WTC11 (cell line): ENCODE measurements at regions not wholly inside any gene's neighbourhood (a gene's known extent, or its start where the extent isn't known, plus 50 kb on each side); places are given as distances from the start of the nearest gene placed in this dataset.

Source experiments
- ATAC-seq: fragments of 200-7000 bp; cut with Tn5 transposase; 2 replicates; pipeline ENCODE4 v1.10.0; 2021; ENCODE audit warnings: mild to moderate bottlenecking, moderate library complexity
- CTCF ChIA-PET: fragments of 300-600 bp; sonication (Branson Sonifier 250); formaldehyde crosslinking; loops from one replicate; lab custom pipeline; 2021; ENCODE audit warnings: antibody characterized with exemption; lab: Charles Lee
- POLR2A ChIA-PET: fragments of 350-600 bp; sonication (Branson Sonifier 250); formaldehyde crosslinking; loops from one replicate; lab custom pipeline; 2021; ENCODE audit warnings: antibody characterized with exemption; lab: Charles Lee
- DNase-seq: peaks from one replicate; pipeline ENCODE4 v3.0.0; 2021; ENCODE audit warnings: low spot score
- H3K27ac Mint-ChIP-seq: 2 replicates; pipeline ENCODE4 v1.8.0; 2021; ENCODE audit warnings: mixed read lengths
- H3K27me3 Mint-ChIP-seq: 2 replicates; pipeline ENCODE4 v1.8.0; 2021; ENCODE audit warnings: low read depth, mild to moderate bottlenecking, moderate library complexity, mixed read lengths
- H3K36me3 Mint-ChIP-seq: 2 replicates; pipeline ENCODE4 v1.8.0; 2021; ENCODE audit warnings: mixed read lengths
- H3K4me1 Mint-ChIP-seq: 2 replicates; pipeline ENCODE4 v1.8.0; 2022; ENCODE audit warnings: mixed read lengths
- H3K4me3 Mint-ChIP-seq: 2 replicates; pipeline ENCODE4 v1.8.0; 2021; ENCODE audit warnings: mild to moderate bottlenecking, moderate library complexity, mixed read lengths
- H3K9me3 Mint-ChIP-seq: 2 replicates; pipeline ENCODE4 v1.8.0; 2021; ENCODE audit warnings: mixed read lengths
- ATF1 ChIP-seq: sonication (generic); formaldehyde crosslinking; IDR thresholded peaks from 2 replicates; pipeline ENCODE4 v1.8.1; 2023; ENCODE audit warnings: mild to moderate bottlenecking, moderate library complexity, missing genetic modification reagents
- ATF6 ChIP-seq: sonication (generic); formaldehyde crosslinking; IDR thresholded peaks from 2 replicates; pipeline ENCODE4 v1.8.1; 2023; ENCODE audit warnings: mild to moderate bottlenecking, missing genetic modification reagents
- FOXP4 ChIP-seq: sonication (generic); formaldehyde crosslinking; IDR thresholded peaks from 2 replicates; pipeline ENCODE4 v1.8.0; 2022; ENCODE audit warnings: mild to moderate bottlenecking, missing genetic modification reagents
- HMGA2 ChIP-seq: fragments of 250-450 bp; sonication (Bioruptor Pico); IDR thresholded peaks from 2 replicates; pipeline ENCODE4 v1.4.0; 2021; ENCODE audit warnings: mild to moderate bottlenecking, moderate library complexity
- HMGXB4 ChIP-seq: sonication (generic); formaldehyde crosslinking; IDR thresholded peaks from 2 replicates; pipeline ENCODE4 v1.8.1; 2023; ENCODE audit warnings: mild to moderate bottlenecking, moderate library complexity, missing genetic modification reagents
- MYBL2 ChIP-seq: sonication (generic); formaldehyde crosslinking; IDR thresholded peaks from 2 replicates; pipeline ENCODE4 v1.8.1; 2023; ENCODE audit warnings: mild to moderate bottlenecking, moderate library complexity, missing genetic modification reagents
- NR1H2 ChIP-seq: sonication (generic); formaldehyde crosslinking; IDR thresholded peaks from 2 replicates; pipeline ENCODE4 v1.9.0; 2021; ENCODE audit warnings: mild to moderate bottlenecking, moderate library complexity, missing genetic modification reagents
- RELA ChIP-seq: sonication (generic); formaldehyde crosslinking; IDR thresholded peaks from 2 replicates; pipeline ENCODE4 v1.8.1; 2022; ENCODE audit warnings: missing genetic modification reagents, mild to moderate bottlenecking, borderline replicate concordance
- SOX15 ChIP-seq: fragments of 250-450 bp; sonication (Bioruptor Pico); IDR thresholded peaks from 2 replicates; pipeline ENCODE4 v1.9.0; 2021; ENCODE audit warnings: mild to moderate bottlenecking
- USF1 ChIP-seq: sonication (generic); formaldehyde crosslinking; IDR thresholded peaks from 2 replicates; pipeline ENCODE4 v1.8.0; 2022; ENCODE audit warnings: mild to moderate bottlenecking, missing genetic modification reagents
- ZNF423 ChIP-seq: fragments of 250-450 bp; sonication (Bioruptor Pico); IDR thresholded peaks from 2 replicates; pipeline ENCODE4 v2.1.2; 2022; ENCODE audit warnings: mild to moderate bottlenecking, moderate library complexity
- TF ChIP-seq, protein P1 (sequence below): sonication (generic); formaldehyde crosslinking; IDR thresholded peaks from 2 replicates; pipeline ENCODE4 v1.8.1; 2022; ENCODE audit warnings: low read depth, missing genetic modification reagents, borderline replicate concordance
- TF ChIP-seq, protein P2 (sequence below): sonication (generic); formaldehyde crosslinking; IDR thresholded peaks from 2 replicates; pipeline ENCODE4 v1.8.1; 2022; ENCODE audit warnings: low read depth, mild to moderate bottlenecking, moderate library complexity, missing genetic modification reagents, borderline replicate concordance
- TF ChIP-seq, protein P3 (sequence below): sonication (generic); formaldehyde crosslinking; IDR thresholded peaks from 2 replicates; pipeline ENCODE4 v1.8.1; 2023; ENCODE audit warnings: mild to moderate bottlenecking, missing genetic modification reagents, moderate library complexity
- TF ChIP-seq, protein P4 (sequence below): sonication (generic); formaldehyde crosslinking; IDR thresholded peaks from 2 replicates; pipeline ENCODE4 v1.8.0; 2022; ENCODE audit warnings: missing genetic modification reagents

DNA sequence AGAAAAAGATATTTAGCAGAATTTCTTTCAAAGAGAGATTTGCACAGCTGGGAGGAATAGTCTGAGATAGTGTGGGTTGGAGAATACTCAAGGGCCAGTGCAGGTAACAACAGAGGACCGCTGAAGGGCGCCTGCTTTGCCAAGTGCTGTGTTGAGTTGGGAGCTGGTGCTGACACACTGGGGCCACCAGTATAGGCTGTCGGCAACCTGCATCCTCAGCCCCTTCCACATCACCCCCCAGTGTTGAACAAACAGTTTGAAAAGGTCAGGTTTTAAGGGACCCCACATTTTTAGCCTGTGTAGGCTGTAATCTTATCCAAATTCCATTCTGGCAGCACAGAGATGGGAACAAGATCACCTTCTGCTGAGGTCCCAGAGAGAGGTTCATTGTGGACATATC lies 96.6 kb downstream of the ABHD5 start:
- Mint-ChIP-seq H3K27me3 (peaks cover 7% of the 10 kb centered on the region), H3K27ac (no peak overlapping the region), H3K4me3 (no peak overlapping the region), H3K9me3 (no peaks in the 10 kb centered on the region), H3K36me3 (no peaks in the 10 kb centered on the region), H3K4me1 (no peaks in the 10 kb centered on the region)
- TF ChIP-seq, protein P1, sequence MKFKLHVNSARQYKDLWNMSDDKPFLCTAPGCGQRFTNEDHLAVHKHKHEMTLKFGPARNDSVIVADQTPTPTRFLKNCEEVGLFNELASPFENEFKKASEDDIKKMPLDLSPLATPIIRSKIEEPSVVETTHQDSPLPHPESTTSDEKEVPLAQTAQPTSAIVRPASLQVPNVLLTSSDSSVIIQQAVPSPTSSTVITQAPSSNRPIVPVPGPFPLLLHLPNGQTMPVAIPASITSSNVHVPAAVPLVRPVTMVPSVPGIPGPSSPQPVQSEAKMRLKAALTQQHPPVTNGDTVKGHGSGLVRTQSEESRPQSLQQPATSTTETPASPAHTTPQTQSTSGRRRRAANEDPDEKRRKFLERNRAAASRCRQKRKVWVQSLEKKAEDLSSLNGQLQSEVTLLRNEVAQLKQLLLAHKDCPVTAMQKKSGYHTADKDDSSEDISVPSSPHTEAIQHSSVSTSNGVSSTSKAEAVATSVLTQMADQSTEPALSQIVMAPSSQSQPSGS (CRISPR knock-in tag) = no peak
- TF ChIP-seq HMGXB4 (CRISPR knock-in tag) (no peak), SOX15 (CRISPR knock-in tag) (no peak), ATF6 (CRISPR knock-in tag) (no peak), USF1 (CRISPR knock-in tag) (no peak), NR1H2 (CRISPR knock-in tag) (no peak), MYBL2 (CRISPR knock-in tag) (no peak), ATF1 (CRISPR knock-in tag) (no peak), FOXP4 (CRISPR knock-in tag) (no peak), HMGA2 (CRISPR knock-in tag) (no peak), RELA (CRISPR knock-in tag) (no peak), ZNF423 (CRISPR knock-in tag) (no peak)
- TF ChIP-seq, protein P2, sequence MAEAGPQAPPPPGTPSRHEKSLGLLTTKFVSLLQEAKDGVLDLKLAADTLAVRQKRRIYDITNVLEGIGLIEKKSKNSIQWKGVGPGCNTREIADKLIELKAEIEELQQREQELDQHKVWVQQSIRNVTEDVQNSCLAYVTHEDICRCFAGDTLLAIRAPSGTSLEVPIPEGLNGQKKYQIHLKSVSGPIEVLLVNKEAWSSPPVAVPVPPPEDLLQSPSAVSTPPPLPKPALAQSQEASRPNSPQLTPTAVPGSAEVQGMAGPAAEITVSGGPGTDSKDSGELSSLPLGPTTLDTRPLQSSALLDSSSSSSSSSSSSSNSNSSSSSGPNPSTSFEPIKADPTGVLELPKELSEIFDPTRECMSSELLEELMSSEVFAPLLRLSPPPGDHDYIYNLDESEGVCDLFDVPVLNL (CRISPR knock-in tag) = no peak
- TF ChIP-seq, protein P3, sequence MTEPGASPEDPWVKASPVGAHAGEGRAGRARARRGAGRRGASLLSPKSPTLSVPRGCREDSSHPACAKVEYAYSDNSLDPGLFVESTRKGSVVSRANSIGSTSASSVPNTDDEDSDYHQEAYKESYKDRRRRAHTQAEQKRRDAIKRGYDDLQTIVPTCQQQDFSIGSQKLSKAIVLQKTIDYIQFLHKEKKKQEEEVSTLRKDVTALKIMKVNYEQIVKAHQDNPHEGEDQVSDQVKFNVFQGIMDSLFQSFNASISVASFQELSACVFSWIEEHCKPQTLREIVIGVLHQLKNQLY (CRISPR knock-in tag) = no peak
- TF ChIP-seq, protein P4, sequence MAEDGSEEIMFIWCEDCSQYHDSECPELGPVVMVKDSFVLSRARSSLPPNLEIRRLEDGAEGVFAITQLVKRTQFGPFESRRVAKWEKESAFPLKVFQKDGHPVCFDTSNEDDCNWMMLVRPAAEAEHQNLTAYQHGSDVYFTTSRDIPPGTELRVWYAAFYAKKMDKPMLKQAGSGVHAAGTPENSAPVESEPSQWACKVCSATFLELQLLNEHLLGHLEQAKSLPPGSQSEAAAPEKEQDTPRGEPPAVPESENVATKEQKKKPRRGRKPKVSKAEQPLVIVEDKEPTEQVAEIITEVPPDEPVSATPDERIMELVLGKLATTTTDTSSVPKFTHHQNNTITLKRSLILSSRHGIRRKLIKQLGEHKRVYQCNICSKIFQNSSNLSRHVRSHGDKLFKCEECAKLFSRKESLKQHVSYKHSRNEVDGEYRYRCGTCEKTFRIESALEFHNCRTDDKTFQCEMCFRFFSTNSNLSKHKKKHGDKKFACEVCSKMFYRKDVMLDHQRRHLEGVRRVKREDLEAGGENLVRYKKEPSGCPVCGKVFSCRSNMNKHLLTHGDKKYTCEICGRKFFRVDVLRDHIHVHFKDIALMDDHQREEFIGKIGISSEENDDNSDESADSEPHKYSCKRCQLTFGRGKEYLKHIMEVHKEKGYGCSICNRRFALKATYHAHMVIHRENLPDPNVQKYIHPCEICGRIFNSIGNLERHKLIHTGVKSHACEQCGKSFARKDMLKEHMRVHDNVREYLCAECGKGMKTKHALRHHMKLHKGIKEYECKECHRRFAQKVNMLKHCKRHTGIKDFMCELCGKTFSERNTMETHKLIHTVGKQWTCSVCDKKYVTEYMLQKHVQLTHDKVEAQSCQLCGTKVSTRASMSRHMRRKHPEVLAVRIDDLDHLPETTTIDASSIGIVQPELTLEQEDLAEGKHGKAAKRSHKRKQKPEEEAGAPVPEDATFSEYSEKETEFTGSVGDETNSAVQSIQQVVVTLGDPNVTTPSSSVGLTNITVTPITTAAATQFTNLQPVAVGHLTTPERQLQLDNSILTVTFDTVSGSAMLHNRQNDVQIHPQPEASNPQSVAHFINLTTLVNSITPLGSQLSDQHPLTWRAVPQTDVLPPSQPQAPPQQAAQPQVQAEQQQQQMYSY (CRISPR knock-in tag) = no peak
- CTCF ChIA-PET = no interaction called here
- no peak for DNase-seq
- no peak for ATAC-seq
- POLR2A ChIA-PET = no interaction called here
